NCI-H2196 (cell line): ENCODE measurements at regions not wholly inside any gene's neighbourhood (a gene's known extent, or its start where the extent isn't known, plus 50 kb on each side); places are given as distances from the start of the nearest gene placed in this dataset.

ENCODE experiments used
- DNase-seq: peaks from one replicate; lab custom pipeline; 2025; ENCODE audit not compliant: unreplicated experiment; lab: John Stamatoyannopoulos, UW

- DNase-seq = no peak
Observed at GRCh38 chr20:51886891-51887608, 84.7 kb upstream of the SALL4 start.

DNA sequence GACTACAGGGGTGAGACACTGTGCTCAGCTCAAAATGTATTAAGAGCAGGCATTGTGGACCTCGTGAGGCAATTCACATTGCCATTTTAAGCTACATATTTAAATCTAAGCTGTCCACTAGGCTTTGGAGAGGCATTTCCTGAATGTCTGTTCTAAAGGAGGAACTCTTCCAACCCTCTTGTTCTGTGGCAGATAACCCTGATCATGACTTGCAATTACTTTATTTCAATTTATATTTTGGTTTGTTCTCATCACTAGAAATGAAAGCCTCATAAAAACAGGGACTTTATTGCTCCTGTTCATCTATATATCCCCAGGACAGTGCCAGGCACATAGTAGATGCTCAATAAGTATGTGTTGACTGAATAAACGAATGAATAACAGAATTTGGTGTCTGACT, 84.0 kb upstream of the SALL4 start:
- DNase-seq = no peak

DNA sequence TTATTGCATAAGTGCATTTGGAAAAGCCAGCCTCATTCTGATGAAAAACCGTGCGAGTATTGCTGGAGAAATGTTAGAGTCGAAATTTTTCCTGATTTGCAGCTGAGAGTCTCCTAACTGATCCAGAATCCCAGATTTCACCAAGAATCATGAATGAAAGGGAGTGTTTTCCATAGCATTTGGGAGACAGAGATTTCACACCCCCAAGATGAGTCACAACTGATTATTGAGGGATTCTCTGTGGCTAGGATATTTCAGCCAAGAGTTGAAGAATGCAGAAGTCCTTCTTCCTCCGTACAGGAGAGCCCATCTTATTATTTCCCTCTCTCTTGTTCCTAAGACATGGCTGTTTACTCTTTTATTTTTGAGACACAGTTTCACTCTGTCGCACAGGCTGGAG, 82.2 kb upstream of the SALL4 start:
- no peak for DNase-seq

DNA sequence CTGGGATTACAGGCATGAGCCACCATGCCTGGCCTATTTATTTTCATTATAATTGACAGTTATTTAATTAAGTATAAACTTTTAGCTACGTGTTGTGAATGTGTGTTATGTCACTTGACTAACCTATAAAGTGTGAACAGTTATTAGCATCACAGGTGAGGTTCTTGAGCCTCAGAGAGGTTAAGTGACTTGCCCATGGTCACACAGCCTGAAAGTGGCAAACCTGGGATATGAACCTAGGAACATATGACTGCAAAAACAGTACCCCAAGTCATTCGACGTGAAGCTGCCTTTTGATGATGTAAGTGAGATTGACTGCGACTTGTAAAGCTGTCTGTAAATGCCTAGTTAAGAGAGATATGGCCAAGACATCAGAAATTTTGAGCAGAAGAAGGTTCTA, 77.9 kb upstream of the SALL4 start:
- no peak for DNase-seq

- DNase-seq = no peak
Observed at GRCh38 chr20:51876313-51876940, 74.1 kb upstream of the SALL4 start.

- no peak for DNase-seq
Observed at GRCh38 chr20:51873652-51874051, 71.3 kb upstream of the SALL4 start.

GRCh38 chr20:51871943-51872342, 69.6 kb upstream of the SALL4 start:
- no peak for DNase-seq

GRCh38 chr20:51869002-51869401, 66.7 kb upstream of the SALL4 start:
- no peak for DNase-seq

GRCh38 chr20:51867251-51867650, 64.9 kb upstream of the SALL4 start:
- DNase-seq = no peak

DNA sequence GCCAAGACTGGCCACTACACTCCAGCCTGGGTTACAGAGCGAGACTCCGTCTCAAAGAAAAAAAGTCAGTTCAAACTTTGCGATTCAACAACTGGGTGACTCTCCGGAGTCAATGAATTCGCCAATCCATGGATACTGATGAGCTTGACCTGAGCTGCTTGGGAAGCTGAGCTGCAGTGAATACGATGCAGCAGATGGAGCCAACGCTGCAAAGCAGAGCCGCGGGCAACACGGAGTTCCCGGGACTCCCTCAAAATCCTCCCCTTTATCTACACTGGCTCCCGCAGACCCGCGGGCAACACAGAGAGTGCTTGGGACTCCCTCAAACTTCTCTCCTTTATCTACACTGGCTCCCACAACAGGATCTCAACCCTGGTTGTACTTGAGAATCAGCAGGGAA, 62.6 kb upstream of the SALL4 start:
- no peak for DNase-seq

- DNase-seq = no peak
Observed at GRCh38 chr20:51862796-51863195, 60.5 kb upstream of the SALL4 start.

DNA sequence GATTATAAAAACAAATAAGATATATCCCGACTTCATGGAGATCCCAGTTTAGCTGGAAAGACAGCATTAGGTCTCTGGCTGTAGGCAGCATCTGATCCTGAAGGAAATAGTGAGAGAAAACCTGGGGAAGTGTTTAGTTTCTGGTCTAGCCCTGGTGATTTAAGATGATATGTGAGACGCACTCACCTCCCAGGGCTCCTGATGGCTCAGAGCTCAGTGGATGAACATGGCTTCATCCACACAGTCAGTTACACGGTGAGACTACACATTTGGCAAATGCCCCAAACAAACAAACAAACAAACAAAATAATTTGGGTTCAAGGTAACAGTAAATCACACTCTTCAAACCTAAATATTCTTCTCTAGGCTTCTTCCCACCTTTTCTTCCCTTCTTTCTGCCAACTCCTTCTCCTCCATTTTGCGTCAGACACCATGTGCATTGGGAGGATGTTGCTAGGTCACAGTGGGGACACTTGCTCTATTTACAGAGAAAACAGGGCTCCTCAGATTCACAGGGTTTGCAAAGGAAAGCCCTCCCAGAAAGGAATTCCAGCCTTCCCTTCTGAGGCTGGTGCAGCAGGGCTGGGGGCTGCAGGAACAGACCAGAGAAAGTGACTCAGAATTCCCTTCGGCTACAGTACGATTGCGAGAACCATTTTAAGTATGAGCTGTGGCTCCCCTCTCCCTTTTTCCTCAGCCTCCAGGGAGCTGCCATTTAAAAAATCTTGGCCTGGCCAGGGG, 59.6 kb upstream of the SALL4 start:
- no peak for DNase-seq

- DNase-seq = no peak
Observed at GRCh38 chr20:51860111-51860882, 58.0 kb upstream of the SALL4 start.

- no peak for DNase-seq
Observed at GRCh38 chr20:51856432-51856831, 54.1 kb upstream of the SALL4 start.

DNA sequence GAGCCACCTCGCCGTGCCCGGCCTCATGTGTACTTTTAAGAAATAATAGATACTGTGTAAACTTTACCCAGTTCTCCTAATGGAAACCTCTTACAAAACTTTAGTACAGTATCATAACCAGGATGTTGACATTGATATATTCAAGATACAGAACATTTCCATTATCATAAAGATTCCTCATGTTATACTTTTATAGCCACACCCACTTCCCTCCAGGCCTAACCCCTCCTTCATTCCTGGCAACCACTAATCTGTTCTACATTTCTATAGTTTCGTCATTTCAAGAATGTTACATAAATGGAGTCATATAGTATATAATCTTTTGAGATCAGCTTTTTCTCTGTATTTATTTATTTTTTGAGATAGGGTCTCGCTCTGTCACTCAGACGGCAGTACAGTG, 52.6 kb upstream of the SALL4 start:
- DNase-seq = no peak
